AG04449 (cell line): ENCODE measurements at regions not wholly inside any gene's neighbourhood (a gene's known extent, or its start where the extent isn't known, plus 50 kb on each side); places are given as distances from the start of the nearest gene placed in this dataset.

ENCODE experiments used
- CTCF ChIA-PET: fragments of 350-600 bp; formaldehyde crosslinking; extraction: SDS; loops from one replicate; lab custom pipeline; 2021; ENCODE audit warnings: antibody characterized with exemption; lab: Yijun Ruan, JAX
- POLR2A ChIA-PET: fragments of 400-600, 350-600 bp; formaldehyde crosslinking; extraction: SDS; loops from one replicate; lab custom pipeline; 2020; ENCODE audit warnings: antibody characterized with exemption, inconsistent platforms; lab: Yijun Ruan, JAX
- DNase-seq: peaks from one replicate; pipeline ENCODE4 v3.0.0-alpha.2; 2010; ENCODE audit warnings: low read depth, low spot score
- H3K4me3 ChIP-seq: 2 replicates; pipeline ENCODE4 v1.5.1; 2011; ENCODE audit warnings: low read depth, mild to moderate bottlenecking, control low read depth, low read length
- TF ChIP-seq, protein P1 (sequence below): IDR thresholded peaks from one replicate; pipeline ENCODE4 v1.5.1; 2011; ENCODE audit warnings: mild to moderate bottlenecking, moderate library complexity, low read length, control low read depth, inconsistent platforms; ENCODE audit not compliant: insufficient read depth; ENCODE audit errors: missing control alignments

- POLR2A ChIA-PET = no interaction called here
- H3K4me3 ChIP-seq = no peak overlapping the region
- no peak for DNase-seq
- TF ChIP-seq, protein P1, sequence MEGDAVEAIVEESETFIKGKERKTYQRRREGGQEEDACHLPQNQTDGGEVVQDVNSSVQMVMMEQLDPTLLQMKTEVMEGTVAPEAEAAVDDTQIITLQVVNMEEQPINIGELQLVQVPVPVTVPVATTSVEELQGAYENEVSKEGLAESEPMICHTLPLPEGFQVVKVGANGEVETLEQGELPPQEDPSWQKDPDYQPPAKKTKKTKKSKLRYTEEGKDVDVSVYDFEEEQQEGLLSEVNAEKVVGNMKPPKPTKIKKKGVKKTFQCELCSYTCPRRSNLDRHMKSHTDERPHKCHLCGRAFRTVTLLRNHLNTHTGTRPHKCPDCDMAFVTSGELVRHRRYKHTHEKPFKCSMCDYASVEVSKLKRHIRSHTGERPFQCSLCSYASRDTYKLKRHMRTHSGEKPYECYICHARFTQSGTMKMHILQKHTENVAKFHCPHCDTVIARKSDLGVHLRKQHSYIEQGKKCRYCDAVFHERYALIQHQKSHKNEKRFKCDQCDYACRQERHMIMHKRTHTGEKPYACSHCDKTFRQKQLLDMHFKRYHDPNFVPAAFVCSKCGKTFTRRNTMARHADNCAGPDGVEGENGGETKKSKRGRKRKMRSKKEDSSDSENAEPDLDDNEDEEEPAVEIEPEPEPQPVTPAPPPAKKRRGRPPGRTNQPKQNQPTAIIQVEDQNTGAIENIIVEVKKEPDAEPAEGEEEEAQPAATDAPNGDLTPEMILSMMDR = no peak
- CTCF ChIA-PET = no interaction called here
These were observed 85.6 kb upstream of the TMCC3 start for GRCh38 chr12:94736004-94736403.

DNA sequence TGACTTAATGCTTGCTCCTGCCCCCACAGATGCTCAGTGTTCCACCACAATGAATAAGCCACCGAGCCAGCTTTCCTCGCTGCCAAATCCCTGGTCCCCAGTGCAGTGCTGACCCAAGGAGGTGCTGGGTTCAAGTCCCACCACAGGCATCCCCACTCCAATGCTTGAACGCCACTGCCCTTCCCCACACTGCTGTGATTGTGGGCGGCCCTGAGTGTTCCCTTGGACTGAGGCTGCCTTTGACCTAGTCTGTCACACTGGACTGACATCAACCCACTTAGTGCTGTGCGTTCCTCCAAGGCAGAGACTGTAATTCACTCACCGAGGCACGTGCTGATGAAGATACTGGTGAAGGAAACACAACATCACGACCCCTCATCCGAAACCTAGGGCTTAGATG, 83.4 kb upstream of the TMCC3 start:
- no peak for DNase-seq
- POLR2A ChIA-PET = no interaction called here
- no peak overlapping the region for H3K4me3 ChIP-seq
- CTCF ChIA-PET = no interaction called here
- TF ChIP-seq, protein P1 = no peak

DNA sequence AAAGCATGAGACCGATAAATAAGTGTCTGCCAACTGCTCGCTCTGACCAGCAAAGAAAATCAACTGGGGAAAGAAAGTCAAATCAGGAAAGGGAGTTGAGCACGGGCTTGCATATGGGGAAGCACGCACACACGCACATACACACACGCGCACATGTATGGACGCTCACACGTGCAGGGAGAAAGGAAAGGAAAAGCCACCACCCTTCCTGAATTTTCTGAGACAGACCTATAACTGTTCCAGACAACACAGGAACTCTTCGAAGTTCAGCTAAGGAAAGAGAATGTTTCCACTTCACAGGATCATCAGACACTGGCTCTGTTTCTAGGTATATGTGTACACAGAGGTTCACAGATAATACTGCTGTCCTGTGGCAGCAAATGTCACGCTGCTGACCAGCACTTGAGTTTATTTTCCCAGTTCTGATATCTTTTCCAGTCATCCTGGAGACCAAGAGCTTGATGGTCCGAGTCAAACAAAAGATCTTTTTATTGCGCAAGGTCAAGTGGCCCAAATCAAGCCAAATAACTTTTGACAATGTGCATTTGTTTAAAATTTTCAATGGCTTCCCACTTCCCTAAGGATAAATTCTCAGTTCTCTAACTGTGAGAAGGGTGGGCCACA, 82.1 kb upstream of the TMCC3 start:
- CTCF ChIA-PET = interaction anchor here (1.2 kb wide), 1 partner anchor 12 kb away, joined by 3 read pairs; no protein-coding TSS in a partner anchor

GRCh38 chr12:94731733-94732360, 81.5 kb upstream of the TMCC3 start:
- ChIA-PET CTCF (no interaction called here), POLR2A (no interaction called here)
- no peak overlapping the region for H3K4me3 ChIP-seq
- TF ChIP-seq, protein P1 = no peak
- no peak for DNase-seq

More for the DNA sequence above, 82.1 kb upstream of the TMCC3 start:
- DNase-seq = no peak
- POLR2A ChIA-PET = interaction anchor here (0.6 kb wide), 1 partner anchor 27 kb away, joined by 5 read pairs; no protein-coding TSS in a partner anchor
- TF ChIP-seq, protein P1 = no peak
- H3K4me3 ChIP-seq = no peak overlapping the region

- ChIA-PET CTCF (no interaction called here), POLR2A (no interaction called here)
- H3K4me3 ChIP-seq = no peak overlapping the region
- DNase-seq = no peak
- TF ChIP-seq, protein P1 = no peak
These were observed 80.5 kb upstream of the TMCC3 start for GRCh38 chr12:94730847-94731246.

DNA sequence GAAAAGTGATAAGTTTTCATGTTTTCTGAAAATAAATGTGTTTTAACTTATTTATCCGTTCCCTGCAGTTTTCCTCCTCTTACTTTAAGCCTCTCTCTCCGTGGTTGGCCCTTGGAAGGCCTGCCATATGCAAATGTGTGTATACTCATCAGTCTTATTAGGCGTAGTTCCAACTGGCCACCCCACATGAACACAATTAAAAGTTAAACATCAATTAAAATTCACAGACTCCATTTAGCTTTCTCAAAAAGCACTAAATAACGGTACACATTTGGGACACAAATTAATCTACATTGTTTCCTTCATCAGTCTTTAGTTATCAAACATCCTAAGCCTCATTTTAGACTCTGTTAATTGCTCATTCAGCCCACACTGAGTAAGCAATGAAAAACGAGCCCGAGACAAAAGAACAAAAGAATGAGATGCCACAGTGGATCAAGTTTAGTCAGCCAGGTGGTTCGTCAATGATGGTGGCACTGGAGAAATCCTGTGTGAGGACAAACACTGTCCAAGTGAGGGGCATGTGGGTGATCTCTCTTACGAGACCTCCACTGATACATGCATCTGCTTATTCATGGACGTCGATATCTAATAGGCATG, 76.0 kb upstream of the TMCC3 start:
- no peak for DNase-seq
- ChIA-PET CTCF (interaction anchor here (2.1 kb wide), 1 partner anchor 181 kb away, joined by 6 read pairs; no protein-coding TSS in a partner anchor), POLR2A (no interaction called here)
- TF ChIP-seq, protein P1 = no peak
- no peak overlapping the region for H3K4me3 ChIP-seq
